Activated CD4-positive, alpha-beta T cell treated with anti-CD3 and anti-CD28 coated beads, Interleukin-2, amount 10 ng/mL, durations not matched to agents 7 days and 5 days (primary cell): ENCODE measurements at regions not wholly inside any gene's neighbourhood (a gene's known extent, or its start where the extent isn't known, plus 50 kb on each side); places are given as distances from the start of the nearest gene placed in this dataset.

ENCODE experiments used
- CTCF ChIA-PET: fragments of 350-600 bp; sonication (Branson Sonifier 250); formaldehyde crosslinking; loops from one replicate; lab custom pipeline; 2021; ENCODE audit warnings: antibody characterized with exemption; lab: Charles Lee
- POLR2A ChIA-PET: fragments of 350-600 bp; sonication (Branson Sonifier 250); formaldehyde crosslinking; loops from one replicate; lab custom pipeline; 2021; ENCODE audit warnings: antibody characterized with exemption; lab: Charles Lee
- DNase-seq: peaks from one replicate; pipeline ENCODE4 v3.0.0-alpha.2; 2020
- H3K27ac Mint-ChIP-seq: one replicate; pipeline ENCODE4 v1.8.0; 2021; ENCODE audit warnings: mild to moderate bottlenecking, moderate library complexity, mixed read lengths
- H3K27me3 Mint-ChIP-seq: one replicate; pipeline ENCODE4 v1.8.0; 2021; ENCODE audit warnings: mixed read lengths
- H3K36me3 Mint-ChIP-seq: one replicate; pipeline ENCODE4 v1.8.0; 2021; ENCODE audit warnings: low read depth, mixed read lengths
- H3K4me1 Mint-ChIP-seq: one replicate; pipeline ENCODE4 v1.8.0; 2021; ENCODE audit warnings: mixed read lengths
- H3K4me3 Mint-ChIP-seq: one replicate; pipeline ENCODE4 v1.8.0; 2021; ENCODE audit warnings: mild to moderate bottlenecking, moderate library complexity, mixed read lengths
- H3K9me3 Mint-ChIP-seq: one replicate; pipeline ENCODE4 v1.8.0; 2021; ENCODE audit warnings: mixed read lengths

DNA sequence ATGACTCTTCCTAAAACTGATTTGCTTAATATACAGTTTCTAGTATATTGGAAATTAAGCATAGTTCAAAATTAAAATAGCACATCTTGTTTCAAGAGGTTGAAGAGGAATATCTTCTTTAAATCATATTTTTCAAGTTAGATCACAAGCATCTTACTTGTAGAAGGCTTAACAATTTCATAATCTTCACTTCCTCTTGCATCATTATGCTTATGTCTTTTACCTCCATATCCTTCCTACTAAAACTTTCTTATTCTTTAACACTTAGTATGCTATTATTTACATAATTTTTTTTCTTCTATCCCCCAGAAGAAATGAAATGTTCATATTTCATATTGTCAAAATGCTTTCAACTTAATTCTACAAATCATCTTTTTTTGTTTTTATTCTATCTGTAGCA is 1354.9 kb upstream of the TMEFF2 start:
- no peaks in the 10 kb centered on the region for H3K4me1 Mint-ChIP-seq
- no peak overlapping the region for H3K4me3 Mint-ChIP-seq
- H3K27ac Mint-ChIP-seq: no peak overlapping the region
- POLR2A ChIA-PET: no interaction called here
- DNase-seq: no peak
- no peaks in the 10 kb centered on the region for H3K27me3 Mint-ChIP-seq
- CTCF ChIA-PET: no interaction called here
- H3K36me3 Mint-ChIP-seq: no peaks in the 10 kb centered on the region
- no peaks in the 10 kb centered on the region for H3K9me3 Mint-ChIP-seq

DNA sequence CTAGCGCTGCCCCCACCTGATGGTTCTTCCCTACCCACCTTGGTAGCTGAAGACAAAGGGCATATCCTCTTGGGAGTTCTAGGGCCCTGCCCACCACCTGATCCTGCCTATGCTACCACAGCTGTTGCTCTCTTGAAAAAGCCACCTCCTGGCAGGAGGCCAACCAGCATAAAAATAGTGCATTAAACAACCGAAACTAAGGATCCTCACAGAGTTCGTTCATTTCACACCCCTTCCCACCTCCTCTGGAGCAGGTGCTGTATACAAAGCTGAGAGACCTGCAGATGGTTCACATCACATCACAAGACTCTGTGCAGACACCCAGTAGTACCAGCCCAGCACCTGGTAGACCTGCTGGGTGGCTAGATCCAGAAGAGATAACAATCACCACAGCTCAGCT is 1348.0 kb upstream of the TMEFF2 start:
- Mint-ChIP-seq H3K27ac (no peak overlapping the region), H3K9me3 (no peaks in the 10 kb centered on the region), H3K36me3 (no peaks in the 10 kb centered on the region), H3K27me3 (no peaks in the 10 kb centered on the region), H3K4me3 (no peak overlapping the region), H3K4me1 (no peaks in the 10 kb centered on the region)
- POLR2A ChIA-PET: no interaction called here
- no peak for DNase-seq
- CTCF ChIA-PET: no interaction called here

DNA sequence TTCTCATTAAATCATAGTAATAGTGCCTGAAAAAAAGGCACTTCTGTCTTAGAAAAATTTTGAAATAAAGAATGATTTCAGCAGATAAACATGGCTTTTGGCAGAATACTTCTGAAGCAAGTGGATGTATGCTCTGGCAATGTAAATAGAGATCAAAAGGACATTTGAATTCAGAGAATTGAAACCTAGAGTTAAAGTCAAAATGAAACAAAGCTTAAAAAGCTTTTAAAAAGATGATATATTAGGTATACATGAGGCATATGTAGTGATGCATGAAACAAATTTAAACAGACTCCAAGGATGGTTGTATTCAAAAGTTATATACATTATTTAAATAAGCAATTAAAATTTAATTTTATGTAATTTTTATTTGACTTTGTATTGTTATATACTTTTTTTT is 1344.5 kb upstream of the TMEFF2 start:
- no peak overlapping the region for H3K4me3 Mint-ChIP-seq
- DNase-seq: no peak
- no peaks in the 10 kb centered on the region for H3K4me1 Mint-ChIP-seq
- ChIA-PET CTCF (no interaction called here), POLR2A (no interaction called here)
- no peak overlapping the region for H3K27ac Mint-ChIP-seq
- H3K9me3 Mint-ChIP-seq: no peaks in the 10 kb centered on the region
- no peaks in the 10 kb centered on the region for H3K27me3 Mint-ChIP-seq
- H3K36me3 Mint-ChIP-seq: no peaks in the 10 kb centered on the region

- Mint-ChIP-seq H3K4me3 (no peak overlapping the region), H3K27me3 (no peaks in the 10 kb centered on the region), H3K4me1 (no peaks in the 10 kb centered on the region), H3K36me3 (no peaks in the 10 kb centered on the region), H3K9me3 (no peaks in the 10 kb centered on the region), H3K27ac (no peak overlapping the region)
- DNase-seq: no peak
- POLR2A ChIA-PET: no interaction called here
- CTCF ChIA-PET: no interaction called here
Observed at GRCh38 chr2:193538061-193538460, 1343.3 kb upstream of the TMEFF2 start.

DNA sequence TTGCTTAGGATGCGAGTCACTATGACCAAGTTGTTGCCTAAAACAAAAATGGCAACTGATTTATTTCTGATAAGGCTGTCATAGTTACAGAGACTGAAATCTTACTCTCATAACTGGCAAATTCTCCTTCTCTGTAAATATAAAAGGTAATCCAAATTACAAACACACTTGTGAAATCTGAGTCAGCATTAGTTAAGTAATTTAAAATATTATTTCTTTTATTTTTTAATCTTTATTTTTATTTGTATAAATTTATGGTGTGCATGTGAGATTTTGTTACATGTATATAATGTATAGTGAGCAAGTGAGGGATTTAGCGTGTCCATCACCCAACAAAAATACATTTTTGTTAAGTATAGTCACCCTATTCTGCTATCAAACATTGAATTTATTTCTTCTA is 1342.8 kb upstream of the TMEFF2 start:
- ChIA-PET POLR2A (no interaction called here), CTCF (no interaction called here)
- no peaks in the 10 kb centered on the region for H3K4me1 Mint-ChIP-seq
- H3K9me3 Mint-ChIP-seq: no peaks in the 10 kb centered on the region
- no peaks in the 10 kb centered on the region for H3K27me3 Mint-ChIP-seq
- no peak overlapping the region for H3K4me3 Mint-ChIP-seq
- H3K27ac Mint-ChIP-seq: no peak overlapping the region
- DNase-seq: no peak
- no peaks in the 10 kb centered on the region for H3K36me3 Mint-ChIP-seq

DNA sequence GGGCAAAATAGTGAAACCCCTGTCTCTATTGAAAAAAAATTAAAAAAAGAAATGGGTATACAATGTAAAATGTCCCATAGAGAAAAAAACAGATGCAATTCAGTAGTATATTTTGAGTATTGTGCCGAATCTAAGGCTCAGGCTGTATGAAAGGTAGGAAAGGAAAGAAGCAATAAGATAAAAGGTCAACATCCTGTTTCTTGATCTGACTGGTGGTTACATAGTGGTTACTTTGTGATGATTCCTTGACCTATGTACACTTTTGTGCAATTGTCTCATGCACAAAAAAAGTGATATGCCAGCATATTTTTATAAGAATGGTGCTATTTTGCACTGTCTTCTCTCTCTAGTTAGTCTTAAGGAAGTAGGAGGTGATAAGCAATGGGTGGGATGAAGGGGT is 1333.7 kb upstream of the TMEFF2 start:
- no peak overlapping the region for H3K4me3 Mint-ChIP-seq
- H3K27me3 Mint-ChIP-seq: no peaks in the 10 kb centered on the region
- POLR2A ChIA-PET: no interaction called here
- H3K9me3 Mint-ChIP-seq: no peaks in the 10 kb centered on the region
- no peaks in the 10 kb centered on the region for H3K36me3 Mint-ChIP-seq
- no peaks in the 10 kb centered on the region for H3K4me1 Mint-ChIP-seq
- DNase-seq: no peak
- H3K27ac Mint-ChIP-seq: no peak overlapping the region
- CTCF ChIA-PET: no interaction called here

DNA sequence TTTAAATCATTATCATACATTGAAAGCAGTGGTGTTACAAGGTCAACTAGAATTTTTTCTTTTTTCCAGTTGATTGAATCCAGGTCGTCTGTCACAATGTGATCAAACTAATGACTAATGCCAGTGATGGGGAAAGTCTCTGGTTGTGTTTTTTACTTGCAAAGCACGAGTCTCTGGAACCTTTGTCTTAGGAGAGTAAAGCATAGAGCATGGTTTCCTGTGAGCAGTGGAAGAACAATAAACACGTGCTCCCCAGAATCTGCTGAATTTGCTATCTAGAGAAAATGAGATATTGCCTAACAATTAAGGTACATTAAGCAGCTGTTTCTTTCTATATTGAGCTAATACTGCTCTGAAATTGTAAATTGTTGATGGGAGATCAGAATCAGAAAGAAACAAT is 1332.4 kb upstream of the TMEFF2 start:
- no peak overlapping the region for H3K4me3 Mint-ChIP-seq
- POLR2A ChIA-PET: no interaction called here
- H3K27ac Mint-ChIP-seq: no peak overlapping the region
- DNase-seq: no peak
- CTCF ChIA-PET: no interaction called here
- no peaks in the 10 kb centered on the region for H3K36me3 Mint-ChIP-seq
- H3K4me1 Mint-ChIP-seq: no peaks in the 10 kb centered on the region
- no peaks in the 10 kb centered on the region for H3K9me3 Mint-ChIP-seq
- H3K27me3 Mint-ChIP-seq: no peaks in the 10 kb centered on the region

DNA sequence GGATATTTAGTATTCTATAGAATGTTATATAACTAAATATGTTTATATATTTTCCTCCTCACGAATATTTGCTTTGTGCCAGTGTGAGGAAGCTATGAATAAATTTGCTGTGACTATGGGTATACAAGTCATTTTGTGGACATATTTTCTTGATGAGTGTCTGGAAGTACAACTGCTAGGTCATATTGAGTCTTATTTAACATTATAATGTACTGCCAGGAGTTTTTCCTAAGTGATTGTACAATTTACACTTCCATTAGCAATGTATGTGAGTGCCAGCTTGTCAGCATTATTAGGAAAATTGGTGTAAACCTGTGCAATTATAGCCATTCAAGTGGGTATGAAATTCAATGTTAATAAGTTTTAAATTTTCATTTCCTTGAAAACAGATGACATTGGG is 1328.9 kb upstream of the TMEFF2 start:
- no peak overlapping the region for H3K27ac Mint-ChIP-seq
- H3K27me3 Mint-ChIP-seq: no peaks in the 10 kb centered on the region
- no peak for DNase-seq
- no peaks in the 10 kb centered on the region for H3K9me3 Mint-ChIP-seq
- H3K36me3 Mint-ChIP-seq: no peaks in the 10 kb centered on the region
- no peaks in the 10 kb centered on the region for H3K4me1 Mint-ChIP-seq
- H3K4me3 Mint-ChIP-seq: no peak overlapping the region
- CTCF ChIA-PET: no interaction called here
- POLR2A ChIA-PET: no interaction called here

DNA sequence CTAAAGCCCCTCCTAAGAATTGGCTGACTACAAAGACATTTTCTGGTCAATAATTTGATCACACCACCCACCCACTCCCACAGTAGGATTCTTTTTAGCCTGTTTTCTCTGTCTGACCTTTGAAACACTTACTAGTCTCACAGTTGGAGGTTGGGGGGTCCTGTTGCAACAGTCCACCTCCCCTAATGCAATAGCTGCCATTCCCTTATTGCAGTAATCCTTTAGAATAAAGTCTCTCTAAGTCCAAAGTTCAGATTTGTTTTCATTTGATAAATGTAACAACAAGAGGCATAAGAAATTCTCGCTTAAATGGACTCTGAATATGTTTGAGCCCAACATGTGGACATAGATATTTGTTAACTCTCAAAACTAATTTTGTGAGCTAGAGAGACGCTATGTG is 1326.8 kb upstream of the TMEFF2 start:
- ChIA-PET POLR2A (no interaction called here), CTCF (no interaction called here)
- H3K4me1 Mint-ChIP-seq: no peaks in the 10 kb centered on the region
- H3K27me3 Mint-ChIP-seq: no peaks in the 10 kb centered on the region
- no peak overlapping the region for H3K27ac Mint-ChIP-seq
- no peak overlapping the region for H3K4me3 Mint-ChIP-seq
- H3K36me3 Mint-ChIP-seq: no peaks in the 10 kb centered on the region
- no peaks in the 10 kb centered on the region for H3K9me3 Mint-ChIP-seq
- DNase-seq: no peak

GRCh38 chr2:193520709-193521458 is 1326.2 kb upstream of the TMEFF2 start:
- POLR2A ChIA-PET: no interaction called here
- Mint-ChIP-seq H3K9me3 (no peaks in the 10 kb centered on the region), H3K27me3 (no peaks in the 10 kb centered on the region), H3K4me3 (no peak overlapping the region), H3K4me1 (no peaks in the 10 kb centered on the region), H3K27ac (no peak overlapping the region), H3K36me3 (no peaks in the 10 kb centered on the region)
- DNase-seq: no peak
- CTCF ChIA-PET: no interaction called here

DNA sequence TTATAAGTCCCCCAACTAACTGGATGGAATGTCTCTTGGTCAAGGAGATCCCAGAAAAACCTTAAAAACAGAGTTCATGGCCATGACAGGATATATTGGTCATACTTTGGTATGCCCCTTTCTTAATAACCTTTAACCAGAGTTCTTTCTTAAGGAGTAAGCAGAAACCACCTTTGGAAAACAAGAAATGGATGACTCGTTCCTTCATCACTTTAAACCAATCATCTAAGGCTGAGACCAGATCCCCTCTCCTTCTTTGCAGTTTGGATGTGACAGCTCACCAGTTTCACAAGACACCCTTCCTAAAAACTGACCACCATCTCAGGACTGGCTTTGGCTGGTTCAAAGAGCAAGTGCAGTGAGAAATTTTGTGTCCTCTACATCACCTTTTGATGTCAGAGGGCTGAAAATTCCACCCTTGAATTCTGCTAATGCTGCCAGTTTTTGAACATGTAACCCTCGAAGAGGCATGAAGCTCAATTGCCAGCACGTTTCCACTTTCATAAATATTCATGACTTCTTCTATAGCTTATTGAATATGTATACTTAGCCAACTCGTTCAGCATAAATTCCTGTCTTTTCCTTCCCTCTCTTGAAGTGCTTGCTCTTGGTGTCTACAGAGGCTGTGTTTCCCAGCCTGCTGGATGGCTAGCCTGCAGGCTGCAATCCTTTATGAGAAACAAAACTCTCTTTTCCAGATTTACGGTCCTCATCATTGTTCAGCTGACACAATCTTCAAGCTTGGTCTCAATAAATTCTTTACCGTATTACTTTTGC is 1323.5 kb upstream of the TMEFF2 start:
- no peak overlapping the region for H3K27ac Mint-ChIP-seq
- CTCF ChIA-PET: interaction anchor here (0.6 kb wide), 1 partner anchor 84 kb away, joined by 4 read pairs; no protein-coding TSS in a partner anchor
- no peaks in the 10 kb centered on the region for H3K4me1 Mint-ChIP-seq
- no peaks in the 10 kb centered on the region for H3K9me3 Mint-ChIP-seq
- no peaks in the 10 kb centered on the region for H3K36me3 Mint-ChIP-seq
- POLR2A ChIA-PET: no interaction called here
- no peaks in the 10 kb centered on the region for H3K27me3 Mint-ChIP-seq
- H3K4me3 Mint-ChIP-seq: no peak overlapping the region
- no peak for DNase-seq

GRCh38 chr2:193517615-193518014 is 1322.9 kb upstream of the TMEFF2 start:
- Mint-ChIP-seq H3K4me3 (no peak overlapping the region), H3K36me3 (no peaks in the 10 kb centered on the region), H3K9me3 (no peaks in the 10 kb centered on the region), H3K27ac (no peak overlapping the region), H3K27me3 (no peaks in the 10 kb centered on the region), H3K4me1 (no peaks in the 10 kb centered on the region)
- DNase-seq: no peak
- ChIA-PET POLR2A (no interaction called here), CTCF (no interaction called here)

DNA sequence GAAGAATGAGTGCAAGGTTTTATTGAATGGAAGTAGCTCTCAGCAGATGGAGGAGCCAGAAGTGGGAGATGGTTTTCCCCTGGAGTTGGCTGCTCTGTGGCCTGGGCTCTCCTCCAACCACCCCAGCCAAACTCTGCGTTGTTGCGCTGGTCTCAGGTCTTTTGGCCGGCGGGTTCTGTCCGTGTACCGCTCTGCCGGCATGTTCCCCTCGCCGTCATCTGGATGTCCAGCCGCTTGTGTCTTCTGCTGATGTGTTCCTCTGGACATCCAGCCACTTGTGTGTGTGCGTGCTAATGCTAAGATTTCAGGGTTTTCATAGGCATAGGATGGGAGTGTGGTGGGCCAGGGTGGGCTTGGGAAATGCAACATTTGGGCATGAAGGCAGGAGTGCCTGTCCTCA is 1311.3 kb upstream of the TMEFF2 start:
- Mint-ChIP-seq H3K27me3 (no peaks in the 10 kb centered on the region), H3K4me1 (no peaks in the 10 kb centered on the region), H3K27ac (no peak overlapping the region), H3K36me3 (no peaks in the 10 kb centered on the region), H3K4me3 (no peak overlapping the region), H3K9me3 (no peaks in the 10 kb centered on the region)
- ChIA-PET POLR2A (no interaction called here), CTCF (no interaction called here)
- DNase-seq: no peak

DNA sequence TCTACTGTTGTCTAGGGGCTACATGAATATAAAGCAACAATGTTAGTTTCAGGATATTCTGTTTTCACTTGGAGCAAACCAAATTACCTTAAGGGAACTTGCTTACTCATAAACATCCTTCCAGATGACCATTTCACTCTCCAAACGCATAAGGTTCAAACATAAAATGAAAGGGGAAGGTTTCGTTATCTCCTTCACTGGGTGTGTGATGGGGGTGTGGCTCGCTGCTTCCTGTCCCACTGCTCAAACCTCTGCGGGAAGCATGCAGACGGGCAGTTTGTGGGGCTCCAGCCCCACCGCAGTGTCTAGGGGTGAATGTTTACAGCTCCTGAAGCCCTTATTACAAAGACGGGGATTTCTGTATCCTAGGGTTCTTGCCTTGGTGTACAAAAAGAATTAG is 1310.9 kb upstream of the TMEFF2 start:
- H3K9me3 Mint-ChIP-seq: no peaks in the 10 kb centered on the region
- ChIA-PET POLR2A (no interaction called here), CTCF (no interaction called here)
- H3K27ac Mint-ChIP-seq: no peak overlapping the region
- no peak overlapping the region for H3K4me3 Mint-ChIP-seq
- H3K4me1 Mint-ChIP-seq: no peaks in the 10 kb centered on the region
- no peak for DNase-seq
- no peaks in the 10 kb centered on the region for H3K36me3 Mint-ChIP-seq
- H3K27me3 Mint-ChIP-seq: no peaks in the 10 kb centered on the region
